OCI-LY3 (cell line): ENCODE measurements at regions not wholly inside any gene's neighbourhood (a gene's known extent, or its start where the extent isn't known, plus 50 kb on each side); places are given as distances from the start of the nearest gene placed in this dataset.

Source experiments
- CTCF ChIP-seq: fragments of 200-600, 300-600 bp; sonication (generic); IDR thresholded peaks from 2 replicates; pipeline ENCODE4 v1.5.1; 2014; ENCODE audit warnings: antibody characterized with exemption, low read length, low read depth
- EZH2phosphoT487 ChIP-seq: fragments of 200-600 bp; shearing (Covaris generic); IDR thresholded peaks from 2 replicates; pipeline ENCODE4 v1.6.1; 2018; ENCODE audit warnings: antibody characterized with exemption, mixed run types, low read depth

- TF ChIP-seq CTCF (no peak), EZH2phosphoT487 (no peak)
These were observed 795.4 kb upstream of the SEMA6D start for GRCh38 chr15:46921891-46922290.
